ENCODE measurements at regions not wholly inside any gene's neighbourhood (a gene's known extent, or its start where the extent isn't known, plus 50 kb on each side); places are given as distances from the start of the nearest gene placed in this dataset.
A peak's percentile ranks its signal among the peaks of the same experiment; 100 is the strongest.

DNA sequence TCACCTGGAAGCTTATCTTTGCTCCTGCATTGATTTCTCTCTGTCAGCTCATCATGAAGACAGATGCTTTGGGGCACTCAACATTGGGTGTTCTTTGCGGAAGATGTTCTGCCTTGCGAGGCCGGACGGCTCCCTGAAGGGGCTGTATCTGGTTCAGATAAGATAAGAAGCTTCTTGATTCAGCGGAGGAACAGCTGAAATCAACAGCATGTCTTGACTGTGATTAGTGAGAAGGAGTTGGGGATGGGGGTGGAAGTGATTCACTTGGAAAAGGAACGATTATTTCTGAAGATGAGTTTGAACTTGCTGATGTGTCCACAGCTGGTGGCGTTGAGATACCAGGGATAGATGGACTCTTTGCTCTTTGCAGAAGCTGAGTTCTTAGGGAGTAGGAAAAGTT lies 126.9 kb upstream of the WSCD1 start:
- H3K27ac ChIP-seq (ENCODE audit: insufficient read length, low read depth, low read length) = no peak overlapping the region
- H2AFZ ChIP-seq (ENCODE audit: low read length) = no peak overlapping the region
- no peaks in the 10 kb centered on the region for H3K27me3 ChIP-seq (ENCODE audit: insufficient read depth, low read length)
- no peak overlapping the region for H4K91ac ChIP-seq (ENCODE audit: insufficient read length, low read depth, low read length)
- H3K4me1 ChIP-seq (ENCODE audit: insufficient read depth, low read length) = no peaks in the 10 kb centered on the region
- peaks cover 2 to 11% (median 9%) of the 10 kb centered on the region in 3 experiments for H3K36me3 Mint-ChIP-seq (ENCODE audit: insufficient read depth in 1 of 3, low read depth in 3 of 3)
- H3K79me2 ChIP-seq (ENCODE audit: insufficient read depth, low read length) = no peaks in the 10 kb centered on the region
- peaks cover 3% of the 10 kb centered on the region for H3K27me3 Mint-ChIP-seq (ENCODE audit: low read depth)
- peaks cover 10 to 13% of the 10 kb centered on the region in 2 experiments; a peak in 4 of 5 replicates for H3K9me3 Mint-ChIP-seq
- H2BK15ac ChIP-seq (ENCODE audit: low read depth, low read length) = no peak overlapping the region
- H3K18ac ChIP-seq (ENCODE audit: insufficient read length, low read depth, low read length) = no peak overlapping the region
- H4K8ac ChIP-seq (replicated peaks; ENCODE audit: insufficient read length, low read depth, low read length) = no peak overlapping the region
- H4K20me1 ChIP-seq (ENCODE audit: control insufficient read depth, insufficient read depth, insufficient read length) = no peaks in the 10 kb centered on the region
- H3T11ph ChIP-seq (ENCODE audit: low read length) = no peak overlapping the region
- H3K14ac ChIP-seq (ENCODE audit: insufficient read depth, low read length) = no peak overlapping the region
- no peak overlapping the region for H2AK5ac ChIP-seq (ENCODE audit: insufficient read length, low read length)
- H3K9me3 ChIP-seq (ENCODE audit: control insufficient read depth, low read depth, low read length) = peaks cover 14% of the 10 kb centered on the region
- no peak overlapping the region for H3K4ac ChIP-seq (ENCODE audit: low read depth, low read length)
- H3K23ac ChIP-seq (ENCODE audit: insufficient read length, low read depth, low read length) = no peak overlapping the region
- TF ChIP-seq, protein P1, sequence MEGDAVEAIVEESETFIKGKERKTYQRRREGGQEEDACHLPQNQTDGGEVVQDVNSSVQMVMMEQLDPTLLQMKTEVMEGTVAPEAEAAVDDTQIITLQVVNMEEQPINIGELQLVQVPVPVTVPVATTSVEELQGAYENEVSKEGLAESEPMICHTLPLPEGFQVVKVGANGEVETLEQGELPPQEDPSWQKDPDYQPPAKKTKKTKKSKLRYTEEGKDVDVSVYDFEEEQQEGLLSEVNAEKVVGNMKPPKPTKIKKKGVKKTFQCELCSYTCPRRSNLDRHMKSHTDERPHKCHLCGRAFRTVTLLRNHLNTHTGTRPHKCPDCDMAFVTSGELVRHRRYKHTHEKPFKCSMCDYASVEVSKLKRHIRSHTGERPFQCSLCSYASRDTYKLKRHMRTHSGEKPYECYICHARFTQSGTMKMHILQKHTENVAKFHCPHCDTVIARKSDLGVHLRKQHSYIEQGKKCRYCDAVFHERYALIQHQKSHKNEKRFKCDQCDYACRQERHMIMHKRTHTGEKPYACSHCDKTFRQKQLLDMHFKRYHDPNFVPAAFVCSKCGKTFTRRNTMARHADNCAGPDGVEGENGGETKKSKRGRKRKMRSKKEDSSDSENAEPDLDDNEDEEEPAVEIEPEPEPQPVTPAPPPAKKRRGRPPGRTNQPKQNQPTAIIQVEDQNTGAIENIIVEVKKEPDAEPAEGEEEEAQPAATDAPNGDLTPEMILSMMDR (conservative IDR thresholded peaks at IDR 0.05) = no peak
- H3K23me2 ChIP-seq (ENCODE audit: insufficient read length, low read depth, low read length, poor library complexity, severe bottlenecking) = no peaks in the 10 kb centered on the region
- no peak overlapping the region for H2BK5ac ChIP-seq (ENCODE audit: insufficient read length, low read length)
- H3K4me2 ChIP-seq (ENCODE audit: insufficient read depth, insufficient read length, low read length) = no peak overlapping the region
- H2BK12ac ChIP-seq (ENCODE audit: insufficient read length, low read depth, low read length) = no peak overlapping the region
- no peak overlapping the region for H4K5ac ChIP-seq (ENCODE audit: insufficient read length, low read depth, low read length)
- WGBS (ENCODE audit: extremely low coverage, insufficient read length, low lambda C conversion rate) = no CpG with 5 or more reads among the region's 7 CpGs
- no peak overlapping the region for H2BK120ac ChIP-seq (ENCODE audit: low read depth, low read length, poor library complexity, severe bottlenecking)
- no peak overlapping the region for H3K56ac ChIP-seq (ENCODE audit: insufficient read length, low read depth, low read length)
- H3K9ac ChIP-seq (ENCODE audit: extremely low read depth, insufficient read length, low read length) = no peak overlapping the region
- no peak overlapping the region for H3K4me3 Mint-ChIP-seq
- H3K27ac Mint-ChIP-seq = peak overlapping the region in 1 of 3 experiments; percentile 33; a peak in 2 of 7 replicates
- no peaks in the 10 kb centered on the region for H3K79me1 ChIP-seq (ENCODE audit: insufficient read depth, low read depth, low read length, poor library complexity, severe bottlenecking)
- peaks cover 5 to 11% of the 10 kb centered on the region in 2 experiments; a peak in 3 of 4 replicates for H3K4me1 Mint-ChIP-seq
- DNase-seq = no peak
- no peak overlapping the region for H2BK20ac ChIP-seq (ENCODE audit: low read depth, low read length, poor library complexity, severe bottlenecking)
